ENCODE measurements at regions not wholly inside any gene's neighbourhood (a gene's known extent, or its start where the extent isn't known, plus 50 kb on each side); places are given as distances from the start of the nearest gene placed in this dataset.
A peak's percentile ranks its signal among the peaks of the same experiment; 100 is the strongest.

GRCh38 chr19:30634131-30634830, 262.1 kb downstream of the ZNF536 start:
- TF ChIP-seq TCF4 (CRISPR knock-in tag; IDR thresholded peaks at IDR 0.05; ENCODE audit: borderline replicate concordance) = no peak
- no peak for ATAC-seq

DNA sequence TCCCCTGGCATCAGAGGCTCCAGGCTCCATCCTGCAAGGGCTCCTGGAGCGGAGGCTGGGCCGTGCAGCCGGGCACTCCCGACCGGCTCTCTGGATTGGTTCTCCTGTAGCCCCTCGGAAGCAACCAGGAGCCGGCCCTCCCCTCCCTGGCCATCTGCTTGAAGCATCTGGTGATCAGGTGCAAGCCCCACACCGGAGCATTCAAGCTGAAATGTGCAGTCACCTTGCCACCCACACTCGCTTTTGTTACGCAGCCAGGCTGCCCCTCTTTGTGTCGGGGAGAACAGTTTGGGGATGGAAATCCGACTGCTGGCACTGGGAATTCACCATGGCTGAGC, 258.8 kb downstream of the ZNF536 start:
- no peak for TF ChIP-seq ARNTL (CRISPR knock-in tag; IDR thresholded peaks at IDR 0.05; ENCODE audit: borderline replicate concordance, low read depth)
- TF ChIP-seq TSHZ2 (CRISPR knock-in tag; IDR thresholded peaks at IDR 0.05) = no peak
- no peak for TF ChIP-seq ZC3H10 (CRISPR knock-in tag; IDR thresholded peaks at IDR 0.05)
- TF ChIP-seq ISL1 (CRISPR knock-in tag; IDR thresholded peaks at IDR 0.05) = no peak
- TF ChIP-seq CSDC2 (CRISPR knock-in tag; IDR thresholded peaks at IDR 0.05) = no peak
- TF ChIP-seq, protein P1, sequence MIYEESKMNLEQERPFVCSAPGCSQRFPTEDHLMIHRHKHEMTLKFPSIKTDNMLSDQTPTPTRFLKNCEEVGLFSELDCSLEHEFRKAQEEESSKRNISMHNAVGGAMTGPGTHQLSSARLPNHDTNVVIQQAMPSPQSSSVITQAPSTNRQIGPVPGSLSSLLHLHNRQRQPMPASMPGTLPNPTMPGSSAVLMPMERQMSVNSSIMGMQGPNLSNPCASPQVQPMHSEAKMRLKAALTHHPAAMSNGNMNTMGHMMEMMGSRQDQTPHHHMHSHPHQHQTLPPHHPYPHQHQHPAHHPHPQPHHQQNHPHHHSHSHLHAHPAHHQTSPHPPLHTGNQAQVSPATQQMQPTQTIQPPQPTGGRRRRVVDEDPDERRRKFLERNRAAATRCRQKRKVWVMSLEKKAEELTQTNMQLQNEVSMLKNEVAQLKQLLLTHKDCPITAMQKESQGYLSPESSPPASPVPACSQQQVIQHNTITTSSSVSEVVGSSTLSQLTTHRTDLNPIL (CRISPR knock-in tag; IDR thresholded peaks at IDR 0.05; ENCODE audit: low read depth) = no peak
- TF ChIP-seq, protein P2, sequence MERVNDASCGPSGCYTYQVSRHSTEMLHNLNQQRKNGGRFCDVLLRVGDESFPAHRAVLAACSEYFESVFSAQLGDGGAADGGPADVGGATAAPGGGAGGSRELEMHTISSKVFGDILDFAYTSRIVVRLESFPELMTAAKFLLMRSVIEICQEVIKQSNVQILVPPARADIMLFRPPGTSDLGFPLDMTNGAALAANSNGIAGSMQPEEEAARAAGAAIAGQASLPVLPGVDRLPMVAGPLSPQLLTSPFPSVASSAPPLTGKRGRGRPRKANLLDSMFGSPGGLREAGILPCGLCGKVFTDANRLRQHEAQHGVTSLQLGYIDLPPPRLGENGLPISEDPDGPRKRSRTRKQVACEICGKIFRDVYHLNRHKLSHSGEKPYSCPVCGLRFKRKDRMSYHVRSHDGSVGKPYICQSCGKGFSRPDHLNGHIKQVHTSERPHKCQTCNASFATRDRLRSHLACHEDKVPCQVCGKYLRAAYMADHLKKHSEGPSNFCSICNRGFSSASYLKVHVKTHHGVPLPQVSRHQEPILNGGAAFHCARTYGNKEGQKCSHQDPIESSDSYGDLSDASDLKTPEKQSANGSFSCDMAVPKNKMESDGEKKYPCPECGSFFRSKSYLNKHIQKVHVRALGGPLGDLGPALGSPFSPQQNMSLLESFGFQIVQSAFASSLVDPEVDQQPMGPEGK (CRISPR knock-in tag; IDR thresholded peaks at IDR 0.05; ENCODE audit: borderline replicate concordance) = no peak
- TF ChIP-seq ZNF70 (CRISPR knock-in tag; IDR thresholded peaks at IDR 0.05) = 0 out of 2 replicates have a peak, but pooled peaks have one; percentile 9
- no peak for ATAC-seq

DNA sequence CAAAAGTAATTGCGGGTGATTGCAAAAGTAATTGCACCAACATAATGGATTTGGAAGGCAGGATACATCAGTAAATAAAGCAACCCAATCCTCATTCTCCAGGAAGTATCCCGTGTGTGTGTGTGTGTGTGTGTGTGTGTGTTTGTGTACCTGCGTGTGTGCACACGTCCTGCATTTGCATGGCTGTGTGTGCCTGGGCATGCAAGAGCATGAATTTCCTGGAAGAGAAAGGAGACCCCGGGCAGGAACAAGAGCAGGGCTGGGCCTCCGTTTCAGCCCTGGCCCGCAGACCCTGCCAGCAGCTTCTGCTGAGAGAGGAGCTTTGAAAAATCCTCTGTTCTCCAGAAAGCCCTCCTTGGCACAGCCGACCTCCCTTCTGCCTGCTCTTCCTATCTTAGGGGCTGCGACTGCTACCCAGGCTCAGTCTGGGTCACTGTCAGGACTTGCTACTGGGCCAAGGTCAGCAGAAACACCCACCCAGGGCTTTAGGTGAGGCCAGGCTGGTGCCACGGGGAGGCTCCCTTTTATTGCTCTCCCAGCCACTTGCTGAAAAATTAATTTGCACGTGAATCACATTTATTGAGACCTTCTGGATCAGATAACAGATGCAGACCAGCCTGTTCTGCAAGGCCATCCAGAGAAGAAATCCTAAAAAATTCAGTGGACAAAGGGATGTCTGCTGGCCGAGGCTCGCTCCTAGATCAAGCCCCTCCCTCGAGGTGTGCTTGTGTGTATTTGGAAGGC, 258.3 kb downstream of the ZNF536 start:
- ATAC-seq = no peak
- TF ChIP-seq ESRRG (CRISPR knock-in tag; IDR thresholded peaks at IDR 0.05) = no peak
- no peak for TF ChIP-seq CSDC2 (CRISPR knock-in tag; IDR thresholded peaks at IDR 0.05)
- TF ChIP-seq POU6F1 (CRISPR knock-in tag; IDR thresholded peaks at IDR 0.05; ENCODE audit: borderline replicate concordance, low read depth) = no peak
- no peak for TF ChIP-seq ZNF565 (CRISPR knock-in tag; conservative IDR thresholded peaks at IDR 0.05; ENCODE audit: low read depth)
- TF ChIP-seq, protein P3, sequence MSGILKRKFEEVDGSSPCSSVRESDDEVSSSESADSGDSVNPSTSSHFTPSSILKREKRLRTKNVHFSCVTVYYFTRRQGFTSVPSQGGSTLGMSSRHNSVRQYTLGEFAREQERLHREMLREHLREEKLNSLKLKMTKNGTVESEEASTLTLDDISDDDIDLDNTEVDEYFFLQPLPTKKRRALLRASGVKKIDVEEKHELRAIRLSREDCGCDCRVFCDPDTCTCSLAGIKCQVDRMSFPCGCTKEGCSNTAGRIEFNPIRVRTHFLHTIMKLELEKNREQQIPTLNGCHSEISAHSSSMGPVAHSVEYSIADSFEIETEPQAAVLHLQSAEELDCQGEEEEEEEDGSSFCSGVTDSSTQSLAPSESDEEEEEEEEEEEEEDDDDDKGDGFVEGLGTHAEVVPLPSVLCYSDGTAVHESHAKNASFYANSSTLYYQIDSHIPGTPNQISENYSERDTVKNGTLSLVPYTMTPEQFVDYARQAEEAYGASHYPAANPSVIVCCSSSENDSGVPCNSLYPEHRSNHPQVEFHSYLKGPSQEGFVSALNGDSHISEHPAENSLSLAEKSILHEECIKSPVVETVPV (CRISPR knock-in tag; IDR thresholded peaks at IDR 0.05) = no peak
- TF ChIP-seq TOX (CRISPR knock-in tag; IDR thresholded peaks at IDR 0.05; ENCODE audit: borderline replicate concordance) = no peak
- TF ChIP-seq ISL1 (CRISPR knock-in tag; IDR thresholded peaks at IDR 0.05) = no peak
- TF ChIP-seq BACH2 (CRISPR knock-in tag; IDR thresholded peaks at IDR 0.05; ENCODE audit: borderline replicate concordance) = no peak
- TF ChIP-seq OSR1 (CRISPR knock-in tag; IDR thresholded peaks at IDR 0.05) = no peak
- TF ChIP-seq TCF4 (CRISPR knock-in tag; IDR thresholded peaks at IDR 0.05; ENCODE audit: borderline replicate concordance) = no peak
- TF ChIP-seq ZNF70 (CRISPR knock-in tag; IDR thresholded peaks at IDR 0.05) = no peak
- TF ChIP-seq PPARA (CRISPR knock-in tag; IDR thresholded peaks at IDR 0.05; ENCODE audit: borderline replicate concordance) = no peak
- TF ChIP-seq, protein P2 (CRISPR knock-in tag; IDR thresholded peaks at IDR 0.05; ENCODE audit: borderline replicate concordance) = no peak
- TF ChIP-seq TSHZ2 (CRISPR knock-in tag; IDR thresholded peaks at IDR 0.05) = no peak
- no peak for TF ChIP-seq ZFP30 (CRISPR knock-in tag; IDR thresholded peaks at IDR 0.05)
- TF ChIP-seq, protein P1 (CRISPR knock-in tag; IDR thresholded peaks at IDR 0.05; ENCODE audit: low read depth) = no peak

Data from SK-N-SH treated with all-trans-retinoic acid at 6 μM for 48 hours (cell line).